NCI-H1092 (cell line): ENCODE measurements at regions not wholly inside any gene's neighbourhood (a gene's known extent, or its start where the extent isn't known, plus 50 kb on each side); places are given as distances from the start of the nearest gene placed in this dataset.
"Not testable (repeated sequence)": the region's sequence is repeated elsewhere in the genome, so short reads cannot be mapped to it uniquely, and the experiment has no call there.

ENCODE experiments used
- DNase-seq: peaks from one replicate; lab custom pipeline; 2025; lab: John Stamatoyannopoulos, UW

GRCh38 chr5:171714851-171715250 lies 70.8 kb upstream of the SMIM23 start:
- no peak for DNase-seq

GRCh38 chr5:171715551-171715950 lies 70.1 kb upstream of the SMIM23 start:
- DNase-seq, result no peak

GRCh38 chr5:171720086-171720485 lies 65.5 kb upstream of the SMIM23 start:
- DNase-seq, result no peak

- DNase-seq, result no peak
Measured at GRCh38 chr5:171721464-171721863, 64.2 kb upstream of the SMIM23 start.

GRCh38 chr5:171724468-171725204 lies 61.0 kb upstream of the SMIM23 start:
- DNase-seq, result no peak

- DNase-seq, result no peak
Measured at GRCh38 chr5:171725205-171725601, 60.4 kb upstream of the SMIM23 start.

- not testable (repeated sequence) for DNase-seq
Measured at GRCh38 chr5:171726819-171727218, 58.8 kb upstream of the SMIM23 start.

GRCh38 chr5:171728686-171729085 lies 56.9 kb upstream of the SMIM23 start:
- no peak for DNase-seq
